GM12878 (cell line): ENCODE measurements at regions not wholly inside any gene's neighbourhood (a gene's known extent, or its start where the extent isn't known, plus 50 kb on each side); places are given as distances from the start of the nearest gene placed in this dataset.

Experiments used
- DPF2 ChIP-seq: fragments of 450-650 bp; IDR thresholded peaks from 2 replicates; pipeline ENCODE4 v1.6.1; 2017; ENCODE audit warnings: mild to moderate bottlenecking
- HCFC1 ChIP-seq: fragments of 150-350 bp; IDR thresholded peaks from 2 replicates; pipeline ENCODE4 v1.6.1; 2014; ENCODE audit warnings: low read length
- IKZF1 ChIP-seq: fragments of 450-650 bp; conservative IDR thresholded peaks from 2 replicates; pipeline ENCODE4 v1.6.1; 2017; ENCODE audit warnings: antibody characterized with exemption, mild to moderate bottlenecking
- POLR2AphosphoS5 ChIP-seq: IDR thresholded peaks from 2 replicates; pipeline ENCODE4 v1.6.1; 2011; ENCODE audit warnings: mild to moderate bottlenecking, low read length, inconsistent platforms
- RBBP5 ChIP-seq: fragments of 200-600 bp; sonication (generic); conservative IDR thresholded peaks from 2 replicates; pipeline ENCODE4 v1.6.1; 2016
- YY1 ChIP-seq: IDR thresholded peaks from 2 replicates; pipeline ENCODE4 v1.6.1; 2011; ENCODE audit warnings: low read depth, mild to moderate bottlenecking, low read length
- TF ChIP-seq, protein P1 (sequence below): IDR thresholded peaks from 2 replicates; pipeline ENCODE4 v1.6.1; 2012; ENCODE audit warnings: low read depth, low read length, improper control_type of control experiment
- TF ChIP-seq, protein P2 (sequence below): fragments of 450-650 bp; IDR thresholded peaks from 2 replicates; pipeline ENCODE4 v1.6.1; 2016; ENCODE audit warnings: mild to moderate bottlenecking, moderate library complexity, borderline replicate concordance
- TF ChIP-seq, protein P3 (sequence below): IDR thresholded peaks from 2 replicates; pipeline ENCODE4 v1.6.1; 2012; ENCODE audit warnings: improper control_type of control experiment, low read depth, low read length; ENCODE audit not compliant: insufficient replicate concordance

DNA sequence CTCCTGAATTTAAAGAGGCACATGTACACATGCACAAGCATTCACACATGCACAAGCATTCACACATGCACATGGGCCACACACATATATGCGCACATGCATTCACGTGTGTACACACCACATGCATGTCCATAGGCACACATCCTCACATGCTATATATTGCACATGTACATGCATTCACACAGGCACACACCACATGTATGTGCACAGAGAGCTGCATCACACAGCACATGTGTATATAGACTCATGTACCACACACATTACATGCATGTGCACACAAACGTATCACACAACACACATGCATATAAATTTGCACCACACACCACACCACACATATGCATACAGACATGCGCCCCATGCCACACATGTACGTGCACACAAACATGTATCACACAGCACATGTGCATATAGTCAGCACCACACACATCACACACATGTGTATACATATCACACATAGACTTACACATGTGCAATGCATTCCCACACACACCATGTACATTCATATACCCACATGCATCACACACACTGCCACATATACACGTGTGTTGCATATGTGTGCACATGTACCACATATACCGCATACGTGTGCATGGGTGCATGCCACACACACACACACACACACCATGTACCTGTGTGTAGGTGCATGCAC, 54.6 kb upstream of the COL18A1 start (continued):
- TF ChIP-seq, protein P1, sequence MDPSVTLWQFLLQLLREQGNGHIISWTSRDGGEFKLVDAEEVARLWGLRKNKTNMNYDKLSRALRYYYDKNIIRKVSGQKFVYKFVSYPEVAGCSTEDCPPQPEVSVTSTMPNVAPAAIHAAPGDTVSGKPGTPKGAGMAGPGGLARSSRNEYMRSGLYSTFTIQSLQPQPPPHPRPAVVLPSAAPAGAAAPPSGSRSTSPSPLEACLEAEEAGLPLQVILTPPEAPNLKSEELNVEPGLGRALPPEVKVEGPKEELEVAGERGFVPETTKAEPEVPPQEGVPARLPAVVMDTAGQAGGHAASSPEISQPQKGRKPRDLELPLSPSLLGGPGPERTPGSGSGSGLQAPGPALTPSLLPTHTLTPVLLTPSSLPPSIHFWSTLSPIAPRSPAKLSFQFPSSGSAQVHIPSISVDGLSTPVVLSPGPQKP: no peak
- TF ChIP-seq, protein P2, sequence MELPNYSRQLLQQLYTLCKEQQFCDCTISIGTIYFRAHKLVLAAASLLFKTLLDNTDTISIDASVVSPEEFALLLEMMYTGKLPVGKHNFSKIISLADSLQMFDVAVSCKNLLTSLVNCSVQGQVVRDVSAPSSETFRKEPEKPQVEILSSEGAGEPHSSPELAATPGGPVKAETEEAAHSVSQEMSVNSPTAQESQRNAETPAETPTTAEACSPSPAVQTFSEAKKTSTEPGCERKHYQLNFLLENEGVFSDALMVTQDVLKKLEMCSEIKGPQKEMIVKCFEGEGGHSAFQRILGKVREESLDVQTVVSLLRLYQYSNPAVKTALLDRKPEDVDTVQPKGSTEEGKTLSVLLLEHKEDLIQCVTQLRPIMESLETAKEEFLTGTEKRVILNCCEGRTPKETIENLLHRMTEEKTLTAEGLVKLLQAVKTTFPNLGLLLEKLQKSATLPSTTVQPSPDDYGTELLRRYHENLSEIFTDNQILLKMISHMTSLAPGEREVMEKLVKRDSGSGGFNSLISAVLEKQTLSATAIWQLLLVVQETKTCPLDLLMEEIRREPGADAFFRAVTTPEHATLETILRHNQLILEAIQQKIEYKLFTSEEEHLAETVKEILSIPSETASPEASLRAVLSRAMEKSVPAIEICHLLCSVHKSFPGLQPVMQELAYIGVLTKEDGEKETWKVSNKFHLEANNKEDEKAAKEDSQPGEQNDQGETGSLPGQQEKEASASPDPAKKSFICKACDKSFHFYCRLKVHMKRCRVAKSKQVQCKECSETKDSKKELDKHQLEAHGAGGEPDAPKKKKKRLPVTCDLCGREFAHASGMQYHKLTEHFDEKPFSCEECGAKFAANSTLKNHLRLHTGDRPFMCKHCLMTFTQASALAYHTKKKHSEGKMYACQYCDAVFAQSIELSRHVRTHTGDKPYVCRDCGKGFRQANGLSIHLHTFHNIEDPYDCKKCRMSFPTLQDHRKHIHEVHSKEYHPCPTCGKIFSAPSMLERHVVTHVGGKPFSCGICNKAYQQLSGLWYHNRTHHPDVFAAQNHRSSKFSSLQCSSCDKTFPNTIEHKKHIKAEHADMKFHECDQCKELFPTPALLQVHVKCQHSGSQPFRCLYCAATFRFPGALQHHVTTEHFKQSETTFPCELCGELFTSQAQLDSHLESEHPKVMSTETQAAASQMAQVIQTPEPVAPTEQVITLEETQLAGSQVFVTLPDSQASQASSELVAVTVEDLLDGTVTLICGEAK: no peak
- TF ChIP-seq HCFC1: no peak
- no peak for TF ChIP-seq POLR2AphosphoS5
- no peak for TF ChIP-seq RBBP5
- no peak for TF ChIP-seq YY1
- TF ChIP-seq, protein P3, sequence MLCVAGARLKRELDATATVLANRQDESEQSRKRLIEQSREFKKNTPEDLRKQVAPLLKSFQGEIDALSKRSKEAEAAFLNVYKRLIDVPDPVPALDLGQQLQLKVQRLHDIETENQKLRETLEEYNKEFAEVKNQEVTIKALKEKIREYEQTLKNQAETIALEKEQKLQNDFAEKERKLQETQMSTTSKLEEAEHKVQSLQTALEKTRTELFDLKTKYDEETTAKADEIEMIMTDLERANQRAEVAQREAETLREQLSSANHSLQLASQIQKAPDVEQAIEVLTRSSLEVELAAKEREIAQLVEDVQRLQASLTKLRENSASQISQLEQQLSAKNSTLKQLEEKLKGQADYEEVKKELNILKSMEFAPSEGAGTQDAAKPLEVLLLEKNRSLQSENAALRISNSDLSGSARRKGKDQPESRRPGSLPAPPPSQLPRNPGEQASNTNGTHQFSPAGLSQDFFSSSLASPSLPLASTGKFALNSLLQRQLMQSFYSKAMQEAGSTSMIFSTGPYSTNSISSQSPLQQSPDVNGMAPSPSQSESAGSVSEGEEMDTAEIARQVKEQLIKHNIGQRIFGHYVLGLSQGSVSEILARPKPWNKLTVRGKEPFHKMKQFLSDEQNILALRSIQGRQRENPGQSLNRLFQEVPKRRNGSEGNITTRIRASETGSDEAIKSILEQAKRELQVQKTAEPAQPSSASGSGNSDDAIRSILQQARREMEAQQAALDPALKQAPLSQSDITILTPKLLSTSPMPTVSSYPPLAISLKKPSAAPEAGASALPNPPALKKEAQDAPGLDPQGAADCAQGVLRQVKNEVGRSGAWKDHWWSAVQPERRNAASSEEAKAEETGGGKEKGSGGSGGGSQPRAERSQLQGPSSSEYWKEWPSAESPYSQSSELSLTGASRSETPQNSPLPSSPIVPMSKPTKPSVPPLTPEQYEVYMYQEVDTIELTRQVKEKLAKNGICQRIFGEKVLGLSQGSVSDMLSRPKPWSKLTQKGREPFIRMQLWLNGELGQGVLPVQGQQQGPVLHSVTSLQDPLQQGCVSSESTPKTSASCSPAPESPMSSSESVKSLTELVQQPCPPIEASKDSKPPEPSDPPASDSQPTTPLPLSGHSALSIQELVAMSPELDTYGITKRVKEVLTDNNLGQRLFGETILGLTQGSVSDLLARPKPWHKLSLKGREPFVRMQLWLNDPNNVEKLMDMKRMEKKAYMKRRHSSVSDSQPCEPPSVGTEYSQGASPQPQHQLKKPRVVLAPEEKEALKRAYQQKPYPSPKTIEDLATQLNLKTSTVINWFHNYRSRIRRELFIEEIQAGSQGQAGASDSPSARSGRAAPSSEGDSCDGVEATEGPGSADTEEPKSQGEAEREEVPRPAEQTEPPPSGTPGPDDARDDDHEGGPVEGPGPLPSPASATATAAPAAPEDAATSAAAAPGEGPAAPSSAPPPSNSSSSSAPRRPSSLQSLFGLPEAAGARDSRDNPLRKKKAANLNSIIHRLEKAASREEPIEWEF: no peak
- no peak for TF ChIP-seq IKZF1
- TF ChIP-seq DPF2: no peak
- TF ChIP-seq, all 136 proteins: peak for 0
